ENCODE measurements at regions not wholly inside any gene's neighbourhood (a gene's known extent, or its start where the extent isn't known, plus 50 kb on each side); places are given as distances from the start of the nearest gene placed in this dataset.

DNA sequence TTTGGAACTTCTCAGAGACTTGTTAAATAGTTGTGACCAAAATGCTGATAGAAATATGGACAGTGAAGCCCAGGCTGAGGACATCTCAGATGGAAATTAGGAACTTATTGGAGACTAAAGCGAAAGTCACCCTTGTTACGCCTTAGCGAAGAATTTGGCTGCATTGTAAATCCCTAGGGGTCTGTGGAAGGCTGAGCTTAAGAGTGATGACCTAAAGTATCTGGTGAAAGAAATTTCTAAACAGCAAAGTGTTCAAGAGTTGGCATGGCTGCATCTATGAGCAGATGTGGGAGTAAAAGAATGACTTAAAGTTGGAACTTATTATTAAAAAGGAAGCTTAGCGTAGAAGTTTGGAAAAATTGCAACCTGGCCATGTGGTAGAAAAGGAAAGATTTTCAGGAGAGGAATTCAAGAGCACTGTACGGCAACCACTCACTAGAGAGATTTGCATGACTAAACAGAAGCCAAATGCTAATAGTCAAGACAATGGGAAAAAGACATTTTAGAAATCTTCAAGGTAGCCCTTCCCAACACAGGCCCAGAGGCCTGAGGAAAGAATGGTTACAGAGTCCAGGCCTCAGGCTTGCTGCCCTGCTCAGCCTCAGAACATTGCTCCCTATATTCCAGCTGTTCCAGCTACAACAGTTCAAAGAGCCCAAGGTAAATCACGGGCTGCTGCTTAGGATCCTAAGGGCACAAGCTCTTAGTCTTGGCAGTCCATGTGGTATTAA, 61.6 kb upstream of the TNFRSF21 start:
- TF ChIP-seq EZH2phosphoT487 (IDR thresholded peaks at IDR 0.05; ENCODE audit: low read depth): no peak
- TF ChIP-seq, protein P1, sequence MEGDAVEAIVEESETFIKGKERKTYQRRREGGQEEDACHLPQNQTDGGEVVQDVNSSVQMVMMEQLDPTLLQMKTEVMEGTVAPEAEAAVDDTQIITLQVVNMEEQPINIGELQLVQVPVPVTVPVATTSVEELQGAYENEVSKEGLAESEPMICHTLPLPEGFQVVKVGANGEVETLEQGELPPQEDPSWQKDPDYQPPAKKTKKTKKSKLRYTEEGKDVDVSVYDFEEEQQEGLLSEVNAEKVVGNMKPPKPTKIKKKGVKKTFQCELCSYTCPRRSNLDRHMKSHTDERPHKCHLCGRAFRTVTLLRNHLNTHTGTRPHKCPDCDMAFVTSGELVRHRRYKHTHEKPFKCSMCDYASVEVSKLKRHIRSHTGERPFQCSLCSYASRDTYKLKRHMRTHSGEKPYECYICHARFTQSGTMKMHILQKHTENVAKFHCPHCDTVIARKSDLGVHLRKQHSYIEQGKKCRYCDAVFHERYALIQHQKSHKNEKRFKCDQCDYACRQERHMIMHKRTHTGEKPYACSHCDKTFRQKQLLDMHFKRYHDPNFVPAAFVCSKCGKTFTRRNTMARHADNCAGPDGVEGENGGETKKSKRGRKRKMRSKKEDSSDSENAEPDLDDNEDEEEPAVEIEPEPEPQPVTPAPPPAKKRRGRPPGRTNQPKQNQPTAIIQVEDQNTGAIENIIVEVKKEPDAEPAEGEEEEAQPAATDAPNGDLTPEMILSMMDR (IDR thresholded peaks at IDR 0.05; ENCODE audit: low read depth, low read length): no peak
- no peak overlapping the region for H3K4me3 ChIP-seq (ENCODE audit: low read length)
- no peaks in the 10 kb centered on the region for H3K27me3 ChIP-seq (ENCODE audit: low read depth, low read length)
- no peak overlapping the region for H2AFZ ChIP-seq (ENCODE audit: low read depth, low read length)
- H3K27ac ChIP-seq (ENCODE audit: low read length): no peak overlapping the region
- no peaks in the 10 kb centered on the region for H4K20me1 ChIP-seq (ENCODE audit: insufficient read depth, low read length)
- peaks cover 2% of the 10 kb centered on the region; the same call in 1 of the 2 replicates for H3K4me1 ChIP-seq (ENCODE audit: low read length)
- no peaks in the 10 kb centered on the region for H3K36me3 ChIP-seq (replicated peaks; ENCODE audit: low read depth, low read length)
- H3K4me2 ChIP-seq (ENCODE audit: low read length): no peak overlapping the region
- H3K79me2 ChIP-seq (ENCODE audit: low read length): no peaks in the 10 kb centered on the region
- no peaks in the 10 kb centered on the region for H3K9me3 ChIP-seq (ENCODE audit: insufficient read depth, low read length)
- H3K9ac ChIP-seq (ENCODE audit: low read length): no peak overlapping the region

- Histone ChIP-seq H3K79me2 (ENCODE audit: low read length) (no peaks in the 10 kb centered on the region), H3K4me2 (ENCODE audit: low read length) (no peak overlapping the region), H3K9ac (ENCODE audit: low read length) (no peak overlapping the region), H3K4me3 (ENCODE audit: low read length) (no peak overlapping the region), H4K20me1 (ENCODE audit: insufficient read depth, low read length) (no peaks in the 10 kb centered on the region), H2AFZ (ENCODE audit: low read depth, low read length) (no peak overlapping the region), H3K36me3 (replicated peaks; ENCODE audit: low read depth, low read length) (no peaks in the 10 kb centered on the region), H3K4me1 (ENCODE audit: low read length) (peaks cover 2% of the 10 kb centered on the region; the same call in 1 of the 2 replicates), H3K27ac (ENCODE audit: low read length) (no peak overlapping the region), H3K27me3 (ENCODE audit: low read depth, low read length) (no peaks in the 10 kb centered on the region), H3K9me3 (ENCODE audit: insufficient read depth, low read length) (no peaks in the 10 kb centered on the region)
- no peak for TF ChIP-seq EZH2phosphoT487 (IDR thresholded peaks at IDR 0.05; ENCODE audit: low read depth)
- TF ChIP-seq, protein P1 (IDR thresholded peaks at IDR 0.05; ENCODE audit: low read depth, low read length): no peak
Measured at GRCh38 chr6:47371870-47372255, 62.2 kb upstream of the TNFRSF21 start.

- Histone ChIP-seq H3K27me3 (ENCODE audit: low read depth, low read length) (no peaks in the 10 kb centered on the region), H3K4me3 (ENCODE audit: low read length) (no peak overlapping the region), H3K9ac (ENCODE audit: low read length) (no peak overlapping the region)
Measured at GRCh38 chr6:47372318-47372717, 62.6 kb upstream of the TNFRSF21 start.

DNA sequence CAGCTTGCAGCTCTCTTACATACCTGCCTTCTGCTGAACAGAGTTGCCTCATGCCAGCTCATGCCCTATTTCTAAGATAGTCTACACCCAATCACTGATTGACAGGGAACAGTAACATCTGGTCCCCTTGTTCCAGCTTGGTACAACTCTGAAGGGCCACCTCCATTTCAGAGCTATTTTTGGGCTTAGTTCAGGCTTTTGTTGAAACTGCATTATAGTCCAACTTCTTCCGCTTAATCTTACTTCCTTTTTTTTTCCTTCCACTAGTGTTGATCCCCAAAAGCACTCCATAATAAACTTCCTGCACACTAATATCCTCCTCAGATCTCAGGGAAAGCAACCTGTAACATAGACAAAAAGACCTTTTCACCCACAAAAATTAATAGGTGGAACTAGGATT, 65.7 kb upstream of the TNFRSF21 start:
- no peak overlapping the region for H3K9ac ChIP-seq (ENCODE audit: low read length)
- H3K27ac ChIP-seq (ENCODE audit: low read length): no peak overlapping the region
- no peak overlapping the region for H3K4me3 ChIP-seq (ENCODE audit: low read length)
- H3K9me3 ChIP-seq (ENCODE audit: insufficient read depth, low read length): no peaks in the 10 kb centered on the region
- H4K20me1 ChIP-seq (ENCODE audit: insufficient read depth, low read length): no peaks in the 10 kb centered on the region
- H3K4me2 ChIP-seq (ENCODE audit: low read length): no peak overlapping the region
- H3K79me2 ChIP-seq (ENCODE audit: low read length): no peaks in the 10 kb centered on the region
- H3K27me3 ChIP-seq (ENCODE audit: low read depth, low read length): no peaks in the 10 kb centered on the region
- no peaks in the 10 kb centered on the region for H3K36me3 ChIP-seq (replicated peaks; ENCODE audit: low read depth, low read length)
- peaks cover 2% of the 10 kb centered on the region; the same call in 1 of the 2 replicates for H3K4me1 ChIP-seq (ENCODE audit: low read length)
- no peak for TF ChIP-seq EZH2phosphoT487 (IDR thresholded peaks at IDR 0.05; ENCODE audit: low read depth)
- TF ChIP-seq, protein P1 (IDR thresholded peaks at IDR 0.05; ENCODE audit: low read depth, low read length): no peak
- H2AFZ ChIP-seq (ENCODE audit: low read depth, low read length): no peak overlapping the region

More at GRCh38 chr6:47372318-47372717, 62.6 kb upstream of the TNFRSF21 start:
- no peaks in the 10 kb centered on the region for H3K79me2 ChIP-seq (ENCODE audit: low read length)
- no peaks in the 10 kb centered on the region for H4K20me1 ChIP-seq (ENCODE audit: insufficient read depth, low read length)
- H3K27ac ChIP-seq (ENCODE audit: low read length): no peak overlapping the region
- H3K9me3 ChIP-seq (ENCODE audit: insufficient read depth, low read length): no peaks in the 10 kb centered on the region
- H3K4me1 ChIP-seq (ENCODE audit: low read length): peaks cover 2% of the 10 kb centered on the region; the same call in 1 of the 2 replicates
- TF ChIP-seq EZH2phosphoT487 (IDR thresholded peaks at IDR 0.05; ENCODE audit: low read depth): no peak
- TF ChIP-seq, protein P1 (IDR thresholded peaks at IDR 0.05; ENCODE audit: low read depth, low read length): no peak
- H2AFZ ChIP-seq (ENCODE audit: low read depth, low read length): no peak overlapping the region
- no peaks in the 10 kb centered on the region for H3K36me3 ChIP-seq (replicated peaks; ENCODE audit: low read depth, low read length)
- H3K4me2 ChIP-seq (ENCODE audit: low read length): no peak overlapping the region
